Tibial artery (tissue), 4 donors: ENCODE measurements at regions not wholly inside any gene's neighbourhood (a gene's known extent, or its start where the extent isn't known, plus 50 kb on each side); places are given as distances from the start of the nearest gene placed in this dataset.

Experiments
- DNase-seq, 2 donors: peaks; one replicate each; pipeline ENCODE4 v3.0.0-alpha.2; 2019
- H3K27ac ChIP-seq, 2 donors: fragments of 200-600 bp; sonication (generic) in 1 of 2; 1 replicate in 1 of 2; 2 replicates in 1 of 2; pipeline ENCODE4 v1.5.1; 2018 to 2019; ENCODE audit warnings: mild to moderate bottlenecking in 1 of 2
- H3K27me3 ChIP-seq, 2 donors: fragments of 200-600 bp; sonication (generic) in 1 of 2; one replicate each; pipeline versions ENCODE4 v1.5.1 to v1.6.0; 2016 to 2019
- H3K36me3 ChIP-seq, 3 donors: fragments of 200-600 bp; sonication (generic) in 2 of 3; one replicate each; pipeline ENCODE4 v1.5.1; 2016 to 2019; ENCODE audit warnings: mild to moderate bottlenecking in 2 of 3
- H3K4me1 ChIP-seq, 4 donors: fragments of 200-600 bp; sonication (generic) in 2 of 4; 1 replicate in 3 of 4; 2 replicates in 1 of 4; pipeline ENCODE4 v1.5.1; 2016 to 2019
- H3K4me3 ChIP-seq, 2 donors: fragments of 200-600 bp; sonication (generic) in 1 of 2; 1 replicate in 1 of 2; 2 replicates in 1 of 2; pipeline ENCODE4 v1.5.1; 2018 to 2019; ENCODE audit warnings: mild to moderate bottlenecking in 2 of 2
- H3K9me3 ChIP-seq, 3 donors: fragments of 200-600 bp; sonication (generic) in 1 of 3; one replicate each; pipeline ENCODE4 v1.5.1; 2016 to 2019
- CTCF ChIP-seq, 2 experiments: fragments of 200-600 bp in 1 of 2; fragments of 450-650 bp in 1 of 2; IDR thresholded peaks; one replicate each; pipeline ENCODE4 v1.5.1; 2017 to 2019; ENCODE audit warnings: antibody characterized with exemption in 2 of 2, mild to moderate bottlenecking in 1 of 2, moderate library complexity in 1 of 2
- intact Hi-C: fragments of 100-400 bp; cut with DNase I; formaldehyde crosslinking; loops from one replicate; pipeline ENCODE4 v1.15.0; 2023; ENCODE audit warnings: low total_unique reads

- no peaks in the 10 kb centered on the region for H3K27me3 ChIP-seq
- H3K4me1 ChIP-seq = no peaks in the 10 kb centered on the region
- H3K36me3 ChIP-seq = no peaks in the 10 kb centered on the region
- no peak overlapping the region for H3K27ac ChIP-seq
- H3K4me3 ChIP-seq = no peak overlapping the region
- DNase-seq = no peak
- no peaks in the 10 kb centered on the region for H3K9me3 ChIP-seq
- TF ChIP-seq CTCF (IDR thresholded peaks at IDR 0.05) = no peak
- intact Hi-C loops = no loop called here
Measured at GRCh38 chr15:53171571-53171970, 381.4 kb upstream of the ONECUT1 start.

- H3K36me3 ChIP-seq = no peaks in the 10 kb centered on the region
- no peak for TF ChIP-seq CTCF (IDR thresholded peaks at IDR 0.05)
- H3K4me1 ChIP-seq = no peaks in the 10 kb centered on the region
- H3K27me3 ChIP-seq = no peaks in the 10 kb centered on the region
- no peak for DNase-seq
- intact Hi-C loops = no loop called here
- H3K27ac ChIP-seq = no peak overlapping the region
- H3K4me3 ChIP-seq = no peak overlapping the region
- no peaks in the 10 kb centered on the region for H3K9me3 ChIP-seq
Measured at GRCh38 chr15:53166684-53167201, 376.6 kb upstream of the ONECUT1 start.

GRCh38 chr15:53165988-53166683 is 376.0 kb upstream of the ONECUT1 start:
- no peaks in the 10 kb centered on the region for H3K36me3 ChIP-seq
- TF ChIP-seq CTCF (IDR thresholded peaks at IDR 0.05) = no peak
- intact Hi-C loops = no loop called here
- no peaks in the 10 kb centered on the region for H3K4me1 ChIP-seq
- H3K4me3 ChIP-seq = no peak overlapping the region
- H3K9me3 ChIP-seq = no peaks in the 10 kb centered on the region
- DNase-seq = no peak
- no peaks in the 10 kb centered on the region for H3K27me3 ChIP-seq
- H3K27ac ChIP-seq = no peak overlapping the region

GRCh38 chr15:53160092-53160704 is 370.1 kb upstream of the ONECUT1 start:
- no peak overlapping the region for H3K27ac ChIP-seq
- no peak overlapping the region for H3K4me3 ChIP-seq
- no peaks in the 10 kb centered on the region for H3K9me3 ChIP-seq
- intact Hi-C loops = no loop called here
- no peaks in the 10 kb centered on the region for H3K27me3 ChIP-seq
- H3K4me1 ChIP-seq = no peaks in the 10 kb centered on the region
- no peaks in the 10 kb centered on the region for H3K36me3 ChIP-seq
- no peak for TF ChIP-seq CTCF (IDR thresholded peaks at IDR 0.05)
- no peak for DNase-seq

GRCh38 chr15:53159458-53159857 is 369.3 kb upstream of the ONECUT1 start:
- no peak for TF ChIP-seq CTCF (IDR thresholded peaks at IDR 0.05)
- no peaks in the 10 kb centered on the region for H3K4me1 ChIP-seq
- intact Hi-C loops = no loop called here
- no peaks in the 10 kb centered on the region for H3K36me3 ChIP-seq
- no peaks in the 10 kb centered on the region for H3K9me3 ChIP-seq
- H3K27me3 ChIP-seq = no peaks in the 10 kb centered on the region
- H3K27ac ChIP-seq = no peak overlapping the region
- no peak for DNase-seq
- H3K4me3 ChIP-seq = no peak overlapping the region
